PC-9 (cell line): ENCODE measurements at regions not wholly inside any gene's neighbourhood (a gene's known extent, or its start where the extent isn't known, plus 50 kb on each side); places are given as distances from the start of the nearest gene placed in this dataset.

ENCODE experiments used
- BruUV-seq: library from RNA; stranded (reverse); fragments of 400-500 nt; replicated peaks from 2 replicates; lab custom pipeline; 2021; lab: Mats Ljungman, UMichigan
- CTCF ChIA-PET: fragments of 300-600 bp; sonication (Branson Sonifier 250); formaldehyde crosslinking; loops from one replicate; lab custom pipeline; 2022; ENCODE audit warnings: antibody characterized with exemption; lab: Charles Lee
- POLR2A ChIA-PET: fragments of 300-600 bp; sonication (Branson Sonifier 250); formaldehyde crosslinking; loops from one replicate; lab custom pipeline; 2022; ENCODE audit warnings: antibody characterized with exemption; ENCODE audit not compliant: unreplicated experiment; lab: Charles Lee
- DNase-seq, 2 experiments: peaks; one replicate each; pipeline versions ENCODE4 v3.0.0 to v3.0.0-alpha.2; 2015 to 2022; ENCODE audit warnings: mixed read lengths in 1 of 2
- H2AFZ ChIP-seq: fragments of 200-600 bp; sonication (generic); 2 replicates; pipeline ENCODE4 v1.8.1; 2017; ENCODE audit warnings: antibody characterized with exemption
- H3F3A ChIP-seq: fragments of 200-600 bp; sonication (generic); 2 replicates; pipeline ENCODE4 v1.8.1; 2017; ENCODE audit warnings: antibody characterized with exemption, mild to moderate bottlenecking, low read depth; ENCODE audit not compliant: insufficient read depth
- H3K27ac ChIP-seq: fragments of 200-600 bp; sonication (generic); 2 replicates; pipeline ENCODE4 v1.6.1; 2016; ENCODE audit warnings: mixed run types
- H3K27me3 ChIP-seq: fragments of 200-600 bp; sonication (generic); 2 replicates; pipeline ENCODE4 v1.6.1; 2016; ENCODE audit warnings: low read depth, mixed run types; ENCODE audit not compliant: insufficient read depth
- H3K36me3 ChIP-seq: fragments of 200-600 bp; sonication (generic); 2 replicates; pipeline ENCODE4 v1.6.1; 2016; ENCODE audit warnings: low read depth, mixed run types
- H3K4me1 ChIP-seq: fragments of 200-600 bp; sonication (generic); replicated peaks from 2 replicates; pipeline ENCODE4 v1.6.1; 2016; ENCODE audit warnings: mixed run types; ENCODE audit not compliant: insufficient read depth
- H3K4me2 ChIP-seq: fragments of 200-600 bp; sonication (generic); 2 replicates; pipeline ENCODE4 v1.6.1; 2017; ENCODE audit warnings: mixed run types
- H3K4me3 ChIP-seq: fragments of 200-600 bp; sonication (generic); 2 replicates; pipeline ENCODE4 v1.6.1; 2016; ENCODE audit warnings: mixed run types
- H3K79me2 ChIP-seq: fragments of 200-600 bp; sonication (generic); 2 replicates; pipeline ENCODE4 v1.6.1; 2017; ENCODE audit warnings: low read depth, mixed run types
- H3K9me2 ChIP-seq: fragments of 200-600 bp; sonication (generic); 2 replicates; pipeline ENCODE4 v1.8.1; 2017; ENCODE audit warnings: mild to moderate bottlenecking; ENCODE audit not compliant: insufficient read depth
- H3K9me3 ChIP-seq: fragments of 200-600 bp; sonication (generic); 2 replicates; pipeline ENCODE4 v1.8.1; 2016; ENCODE audit warnings: low read depth; ENCODE audit not compliant: insufficient read depth
- H4K20me1 ChIP-seq: fragments of 200-600 bp; sonication (generic); 2 replicates; pipeline ENCODE4 v1.8.1; 2017; ENCODE audit not compliant: insufficient read depth
- EZH2 ChIP-seq: fragments of 200-600 bp; sonication (generic); IDR thresholded peaks from 2 replicates; pipeline ENCODE4 v1.8.0; 2017; ENCODE audit warnings: antibody characterized with exemption, low read depth
- intact Hi-C: fragments of 100-400 bp; cut with micrococcal nuclease; formaldehyde crosslinking; loops from one replicate; pipeline ENCODE4 v1.10.0; 2022; ENCODE audit not compliant: unreplicated experiment
- TF ChIP-seq, protein P1 (sequence below): fragments of 200-600 bp; sonication (generic); conservative IDR thresholded peaks from 2 replicates; pipeline ENCODE4 v1.6.1; 2017; ENCODE audit warnings: mixed run types, antibody characterized with exemption, mild to moderate bottlenecking, moderate library complexity

DNA sequence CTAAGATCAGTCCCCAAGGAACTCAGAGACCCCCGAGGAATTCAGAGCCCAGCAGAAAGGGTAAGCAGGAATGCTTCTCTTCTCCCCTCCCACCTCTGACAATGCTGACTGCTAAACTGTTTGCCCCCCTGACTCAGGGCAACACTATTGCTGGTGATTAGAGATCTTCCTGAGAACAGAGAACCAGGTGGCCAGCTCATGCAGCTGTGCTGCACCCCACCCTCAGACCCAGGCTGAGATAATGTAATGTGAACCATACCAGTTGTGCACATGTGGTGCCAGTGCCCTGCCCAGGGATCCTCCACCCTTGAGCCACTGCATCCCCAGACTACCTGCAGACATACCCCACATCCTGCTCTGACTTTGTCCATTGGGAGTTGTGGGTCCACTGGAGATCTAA lies 139.1 kb upstream of the ARG1 start:
- Histone ChIP-seq H3K4me3 (no peak overlapping the region), H3K9me2 (no peaks in the 10 kb centered on the region), H3K27ac (no peak overlapping the region), H3K4me2 (no peak overlapping the region), H2AFZ (no peak overlapping the region), H3K9me3 (no peaks in the 10 kb centered on the region), H3F3A (no peaks in the 10 kb centered on the region), H3K27me3 (no peaks in the 10 kb centered on the region), H3K36me3 (no peaks in the 10 kb centered on the region), H4K20me1 (no peaks in the 10 kb centered on the region), H3K79me2 (no peaks in the 10 kb centered on the region), H3K4me1 (no peaks in the 10 kb centered on the region)
- POLR2A ChIA-PET: no interaction called here
- DNase-seq: no peak
- CTCF ChIA-PET: no interaction called here
- TF ChIP-seq, protein P1, sequence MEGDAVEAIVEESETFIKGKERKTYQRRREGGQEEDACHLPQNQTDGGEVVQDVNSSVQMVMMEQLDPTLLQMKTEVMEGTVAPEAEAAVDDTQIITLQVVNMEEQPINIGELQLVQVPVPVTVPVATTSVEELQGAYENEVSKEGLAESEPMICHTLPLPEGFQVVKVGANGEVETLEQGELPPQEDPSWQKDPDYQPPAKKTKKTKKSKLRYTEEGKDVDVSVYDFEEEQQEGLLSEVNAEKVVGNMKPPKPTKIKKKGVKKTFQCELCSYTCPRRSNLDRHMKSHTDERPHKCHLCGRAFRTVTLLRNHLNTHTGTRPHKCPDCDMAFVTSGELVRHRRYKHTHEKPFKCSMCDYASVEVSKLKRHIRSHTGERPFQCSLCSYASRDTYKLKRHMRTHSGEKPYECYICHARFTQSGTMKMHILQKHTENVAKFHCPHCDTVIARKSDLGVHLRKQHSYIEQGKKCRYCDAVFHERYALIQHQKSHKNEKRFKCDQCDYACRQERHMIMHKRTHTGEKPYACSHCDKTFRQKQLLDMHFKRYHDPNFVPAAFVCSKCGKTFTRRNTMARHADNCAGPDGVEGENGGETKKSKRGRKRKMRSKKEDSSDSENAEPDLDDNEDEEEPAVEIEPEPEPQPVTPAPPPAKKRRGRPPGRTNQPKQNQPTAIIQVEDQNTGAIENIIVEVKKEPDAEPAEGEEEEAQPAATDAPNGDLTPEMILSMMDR: no peak
- TF ChIP-seq EZH2: no peak
- intact Hi-C loops: no loop called here
- no TSS peak for BruUV-seq

DNA sequence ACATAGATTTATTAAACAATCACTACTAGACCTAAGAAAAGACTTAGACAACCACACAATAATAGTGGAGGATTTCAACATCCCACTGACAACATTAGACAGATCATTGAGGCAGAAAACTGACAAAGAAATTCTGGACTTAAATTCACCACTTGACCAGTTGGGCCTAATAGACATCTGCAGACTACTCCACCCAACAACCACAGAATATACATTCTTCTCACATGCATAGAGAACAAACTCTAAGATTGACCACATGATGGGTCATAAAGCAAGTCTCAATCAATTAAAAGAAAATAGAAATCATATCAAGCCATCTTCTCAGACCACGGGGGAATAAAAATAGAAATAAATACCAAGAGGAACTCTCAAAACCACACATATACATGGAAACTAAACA lies 136.7 kb upstream of the ARG1 start:
- intact Hi-C loops: no loop called here
- no peaks in the 10 kb centered on the region for H3K36me3 ChIP-seq
- H3F3A ChIP-seq: no peaks in the 10 kb centered on the region
- H3K4me1 ChIP-seq: no peaks in the 10 kb centered on the region
- no peak for DNase-seq
- no peaks in the 10 kb centered on the region for H3K79me2 ChIP-seq
- no peaks in the 10 kb centered on the region for H3K9me3 ChIP-seq
- no peaks in the 10 kb centered on the region for H3K27me3 ChIP-seq
- H4K20me1 ChIP-seq: no peaks in the 10 kb centered on the region
- ChIA-PET CTCF (no interaction called here), POLR2A (no interaction called here)
- TF ChIP-seq, protein P1: no peak
- no peak for TF ChIP-seq EZH2
- H2AFZ ChIP-seq: no peak overlapping the region
- no peak overlapping the region for H3K4me3 ChIP-seq
- no TSS peak for BruUV-seq
- no peak overlapping the region for H3K27ac ChIP-seq
- H3K9me2 ChIP-seq: no peaks in the 10 kb centered on the region
- H3K4me2 ChIP-seq: no peak overlapping the region

- intact Hi-C loops: no loop called here
Measured at GRCh38 chr6:131443014-131443413, 130.0 kb upstream of the ARG1 start.

More at GRCh38 chr6:131443014-131443413, 130.0 kb upstream of the ARG1 start:
- TF ChIP-seq, protein P1: no peak
- TF ChIP-seq EZH2: no peak
- no peaks in the 10 kb centered on the region for H3K9me2 ChIP-seq
- H3K4me1 ChIP-seq: no peaks in the 10 kb centered on the region
- DNase-seq: no peak
- H4K20me1 ChIP-seq: no peaks in the 10 kb centered on the region
- no peaks in the 10 kb centered on the region for H3K9me3 ChIP-seq
- no peak overlapping the region for H2AFZ ChIP-seq
- no peaks in the 10 kb centered on the region for H3K79me2 ChIP-seq
- BruUV-seq: no TSS peak
- no peaks in the 10 kb centered on the region for H3K27me3 ChIP-seq
- no peaks in the 10 kb centered on the region for H3F3A ChIP-seq
- H3K36me3 ChIP-seq: no peaks in the 10 kb centered on the region
- H3K4me3 ChIP-seq: no peak overlapping the region
- ChIA-PET CTCF (no interaction called here), POLR2A (no interaction called here)
- H3K4me2 ChIP-seq: no peak overlapping the region
- no peak overlapping the region for H3K27ac ChIP-seq
